ENCODE measurements at regions not wholly inside any gene's neighbourhood (a gene's known extent, or its start where the extent isn't known, plus 50 kb on each side); places are given as distances from the start of the nearest gene placed in this dataset.

- Histone ChIP-seq H3K14ac (ENCODE audit: insufficient read length) (no peak overlapping the region), H2AFZ (ENCODE audit: low read length) (peak overlapping the region; percentile 86), H3K23me2 (ENCODE audit: low read depth, low read length) (peaks cover 7% of the 10 kb centered on the region; the same call in 1 of the 2 replicates), H3K36me3 (ENCODE audit: control insufficient read depth in 2 of 4, insufficient read depth in 4 of 4, low read length in 3 of 4) (no peaks in the 10 kb centered on the region), H3K9me3 (ENCODE audit: insufficient read depth in 2 of 2, low read depth in 1 of 2, low read length in 1 of 2) (no peaks in the 10 kb centered on the region), H3K4me1 (replicated peaks in 1 of 4; ENCODE audit: control insufficient read depth in 3 of 4, insufficient read depth in 4 of 4, low read length in 3 of 4) (peaks cover 2 to 18% (median 10%) of the 10 kb centered on the region in 4 experiments; a peak in 6 of 7 replicates), H3K4ac (replicated peaks; ENCODE audit: insufficient read length, low read depth, low read length) (no peak overlapping the region), H3K18ac (ENCODE audit: extremely low read depth, low read length) (peak overlapping the region; percentile 93), H3K27me3 (replicated peaks in 1 of 4; ENCODE audit: control insufficient read depth in 3 of 4, extremely low read depth in 1 of 4, insufficient read depth in 3 of 4, low read length in 3 of 4) (peaks cover 0 to 24% (median 8%) of the 10 kb centered on the region in 4 experiments; a peak in 6 of 7 replicates), H3K23ac (ENCODE audit: insufficient read length) (no peak overlapping the region), H2BK15ac (ENCODE audit: low read length) (no peak overlapping the region), H3K27ac (ENCODE audit: low read depth, low read length) (no peak overlapping the region), H4K91ac (replicated peaks; ENCODE audit: insufficient read length, low read length) (peak overlapping the region; percentile 91), H2AK5ac (ENCODE audit: low read depth, low read length) (no peak overlapping the region), H2BK5ac (ENCODE audit: low read depth, low read length) (no peak overlapping the region), H3K4me3 (ENCODE audit: extremely low read depth in 1 of 4, insufficient read depth in 2 of 4, low read depth in 3 of 4, low read length in 4 of 4) (peak overlapping the region; percentile 46 to 61 (median 54)), H3K56ac (replicated peaks; ENCODE audit: insufficient read length, low read depth, low read length) (no peak overlapping the region), H4K5ac (ENCODE audit: insufficient read length, low read depth, low read length) (peak overlapping the region; percentile 3), H3K4me2 (ENCODE audit: insufficient read depth in 1 of 2, low read depth in 2 of 2, low read length in 2 of 2) (peak overlapping the region; percentile 77 to 95), H2BK12ac (ENCODE audit: low read depth, low read length) (0 out of 2 replicates have a peak overlapping the region, but pooled peaks have one; percentile 9), H4K8ac (ENCODE audit: extremely low read depth, insufficient read depth, low read length) (0 out of 2 replicates have a peak overlapping the region, but pooled peaks have one; percentile 76), H3K79me2 (ENCODE audit: control insufficient read depth in 1 of 2, insufficient read depth in 2 of 2, low read length in 2 of 2) (no peaks in the 10 kb centered on the region), H4K20me1 (replicated peaks in 1 of 2; ENCODE audit: control insufficient read depth in 1 of 2, insufficient read depth in 2 of 2, low read length in 2 of 2) (peaks cover 0 to 1% of the 10 kb centered on the region in 2 experiments), H2BK20ac (ENCODE audit: low read length) (0 out of 2 replicates have a peak overlapping the region, but pooled peaks have one; percentile 32), H2BK120ac (replicated peaks; ENCODE audit: low read depth, low read length) (no peak overlapping the region), H3K79me1 (ENCODE audit: low read depth, low read length) (no peaks in the 10 kb centered on the region), H3K9ac (replicated peaks in 1 of 4; ENCODE audit: extremely low read depth in 1 of 4, low read depth in 3 of 4, low read length in 3 of 4) (no peak overlapping the region; a peak in 2 of 7 replicates)
- FAIRE-seq, result no peak
- 5% methylated on average over 37 of the region's 39 CpGs; no CpG with 5 or more reads in 1 of the 2 experiments for WGBS, 2 experiments (ENCODE audit: extremely low coverage in 1 of 2, insufficient coverage in 1 of 2, insufficient read length in 1 of 2, insufficient replicate concordance in 2 of 2, low coverage in 1 of 2, low lambda C conversion rate in 2 of 2, missing lambda C conversion rate in 1 of 2)
- DNase-seq (ENCODE audit: low read depth in 1 of 2, low spot score in 2 of 2), result peak; percentile 34 to 81
- POLR2A ChIA-PET (ENCODE audit: partially characterized antibody), result interaction anchor here (0.8 to 2.8 kb wide), 7 partner anchors 14 to 122 kb away, joined by 3 to 19 read pairs (median 4); no protein-coding TSS in a partner anchor
- CTCF ChIA-PET (ENCODE audit: partially characterized antibody), result interaction anchor here (0.8 to 1.8 kb wide), 4 partner anchors 9 to 154 kb away, joined by 3 to 6 read pairs (median 4); no protein-coding TSS in a partner anchor
- 0 out of 2 replicates have a peak, but pooled peaks have one; percentile 8 for TF ChIP-seq SRF (IDR thresholded peaks at IDR 0.05; ENCODE audit: low read depth, low read length)
These were observed 69.5 kb downstream of the KLF15 start for GRCh38 chr3:126287536-126288241.
